Epithelial cell of proximal tubule (primary cell): ENCODE measurements at regions not wholly inside any gene's neighbourhood (a gene's known extent, or its start where the extent isn't known, plus 50 kb on each side); places are given as distances from the start of the nearest gene placed in this dataset.

ENCODE experiments used
- DNase-seq: peaks from one replicate; pipeline ENCODE4 v3.0.0-alpha.2; 2011; ENCODE audit warnings: low read depth
- H3K4me3 ChIP-seq: 2 replicates; pipeline ENCODE4 v1.5.1; 2011; ENCODE audit warnings: low read depth, mild to moderate bottlenecking, low read length
- CTCF ChIP-seq: conservative IDR thresholded peaks from 2 replicates; pipeline ENCODE4 v1.5.1; 2012; ENCODE audit warnings: low read depth, mild to moderate bottlenecking, low read length

DNA sequence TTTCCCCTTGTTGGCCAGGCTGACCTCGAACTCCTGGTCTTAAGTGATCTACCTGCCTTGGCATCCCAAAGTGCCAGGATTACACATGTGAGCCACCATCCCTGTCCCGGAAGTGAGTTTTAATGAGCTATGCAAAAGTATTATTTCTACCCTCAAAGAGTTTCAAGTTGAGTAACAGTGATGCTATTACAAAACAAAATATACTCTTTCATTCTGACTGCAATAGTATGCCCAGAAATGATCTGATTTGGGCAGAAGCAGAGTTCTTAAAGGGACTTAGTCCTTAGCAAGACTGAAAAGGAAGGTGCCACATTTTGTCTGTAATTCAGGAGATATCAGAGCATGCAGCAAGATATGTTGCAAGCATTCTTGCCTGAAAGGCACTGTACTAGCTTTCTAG, 375.4 kb downstream of the NUF2 start:
- no peak for TF ChIP-seq CTCF
- DNase-seq, result no peak
- no peak overlapping the region for H3K4me3 ChIP-seq

DNA sequence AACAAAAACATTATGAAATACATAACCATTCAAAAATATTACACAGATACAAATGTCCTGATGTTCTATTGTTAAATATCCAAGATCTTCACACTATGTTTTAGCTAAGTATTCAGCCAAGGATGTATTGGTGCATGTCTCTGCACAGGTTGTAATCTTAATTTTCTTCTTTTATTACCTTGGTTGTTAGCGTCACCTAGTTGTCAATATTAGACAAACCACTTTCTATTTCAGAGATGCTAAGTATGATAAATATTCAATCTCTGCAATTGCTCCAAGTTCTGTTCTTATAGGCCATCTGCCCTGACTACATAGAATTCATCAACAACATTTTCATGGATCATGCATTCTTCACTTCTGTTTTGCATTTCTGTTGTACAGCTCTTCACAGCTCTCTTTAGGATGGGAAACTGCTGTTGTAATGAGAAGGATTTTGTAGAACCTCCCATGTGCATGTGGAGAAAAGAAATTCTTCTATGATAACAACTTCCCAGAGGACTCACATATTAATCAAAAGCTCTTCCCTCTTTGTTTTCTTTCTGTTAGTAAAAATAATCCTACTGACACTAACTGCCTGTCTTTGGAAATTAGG, 380.1 kb downstream of the NUF2 start:
- TF ChIP-seq CTCF, result no peak
- no peak overlapping the region for H3K4me3 ChIP-seq

DNA sequence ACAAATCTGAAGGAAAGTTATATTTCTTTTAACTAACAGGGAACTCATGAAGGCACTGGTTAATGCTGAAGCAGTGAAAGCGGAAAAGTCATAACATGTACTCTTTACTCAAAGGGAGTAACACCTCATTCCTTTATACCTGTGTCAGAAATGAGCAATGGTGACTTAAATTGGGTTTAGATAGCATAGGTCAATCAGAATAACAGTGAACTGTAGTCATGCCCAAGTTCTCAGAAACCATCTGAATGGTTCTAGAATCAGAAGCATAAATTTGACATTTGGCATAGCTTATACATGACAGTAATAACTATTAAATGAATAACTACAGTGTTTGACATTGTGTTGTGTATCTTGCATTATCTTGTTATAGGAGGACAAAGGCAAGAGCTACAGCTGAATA, 382.0 kb downstream of the NUF2 start:
- no peak for TF ChIP-seq CTCF
- no peak overlapping the region for H3K4me3 ChIP-seq
- DNase-seq, result no peak

More for the DNA sequence above, 380.1 kb downstream of the NUF2 start:
- DNase-seq, result no peak

DNA sequence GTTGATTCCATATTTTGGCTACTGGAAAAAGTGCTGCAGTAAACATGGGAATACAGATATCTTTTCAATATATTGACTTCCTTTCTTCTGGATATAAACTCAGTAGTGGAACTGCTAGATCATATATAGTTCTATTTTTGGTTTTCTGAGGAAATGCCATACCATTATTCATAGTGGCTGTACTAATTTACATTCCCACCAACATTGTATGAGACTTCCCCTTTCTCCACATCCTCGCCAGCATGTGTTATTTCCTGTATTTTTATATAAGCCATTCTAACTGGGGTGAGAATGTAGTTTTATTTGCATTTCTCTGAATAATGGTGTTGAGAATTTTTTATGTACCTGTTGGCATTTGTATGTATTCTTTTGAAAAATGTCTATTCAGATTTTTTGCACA, 385.2 kb downstream of the NUF2 start:
- DNase-seq, result no peak
- no peak overlapping the region for H3K4me3 ChIP-seq
- no peak for TF ChIP-seq CTCF

GRCh38 chr1:163709636-163710035, 387.9 kb downstream of the NUF2 start:
- H3K4me3 ChIP-seq, result no peak overlapping the region
- DNase-seq, result no peak
- TF ChIP-seq CTCF, result no peak

DNA sequence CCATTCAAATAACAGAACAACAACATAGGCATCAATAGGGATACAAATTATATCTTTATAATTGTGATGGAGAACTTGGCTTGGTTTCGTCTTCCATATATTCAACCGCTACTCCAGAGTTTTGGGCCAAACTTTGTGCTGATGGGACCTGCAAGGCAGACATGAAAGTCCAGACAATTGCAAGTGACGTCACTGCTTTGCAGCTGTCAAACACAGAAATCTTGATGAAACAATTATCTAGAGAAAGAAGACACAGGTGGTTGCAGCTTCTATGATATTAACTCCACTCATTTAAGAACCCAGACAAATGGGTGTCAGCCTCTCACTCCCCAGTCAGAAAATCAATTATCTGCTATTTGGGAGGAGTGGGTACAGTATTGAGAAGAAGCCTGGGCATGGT, 390.6 kb downstream of the NUF2 start:
- no peak for DNase-seq
- no peak for TF ChIP-seq CTCF
- no peak overlapping the region for H3K4me3 ChIP-seq

- no peak overlapping the region for H3K4me3 ChIP-seq
- no peak for TF ChIP-seq CTCF
- no peak for DNase-seq
Measured at GRCh38 chr1:163720294-163720693, 398.5 kb downstream of the NUF2 start.
